Thoracic aorta (tissue), 2 donors: ENCODE measurements at regions not wholly inside any gene's neighbourhood (a gene's known extent, or its start where the extent isn't known, plus 50 kb on each side); places are given as distances from the start of the nearest gene placed in this dataset.

ENCODE experiments used
- ATAC-seq: fragments of 150-250 bp; one replicate; pipeline ENCODE4 v1.8.0; 2017; ENCODE audit warnings: low read depth; ENCODE audit not compliant: insufficient number of reproducible peaks, low FRiP score
- DNase-seq: peaks from one replicate; pipeline ENCODE4 v3.0.0-alpha.2; 2020; ENCODE audit warnings: low spot score
- H3K27ac ChIP-seq, 2 donors: fragments of 200-600 bp; sonication (generic); 1 replicate in 1 of 2; 2 replicates in 1 of 2; pipeline ENCODE4 v1.5.1; 2016; ENCODE audit warnings: mild to moderate bottlenecking in 2 of 2, moderate library complexity in 2 of 2
- H3K27me3 ChIP-seq: fragments of 200-600 bp; sonication (generic); replicated peaks from 2 replicates; pipeline ENCODE4 v1.6.0; 2016; ENCODE audit warnings: mild to moderate bottlenecking; ENCODE audit not compliant: insufficient read depth
- H3K36me3 ChIP-seq: fragments of 200-600 bp; sonication (generic); one replicate; pipeline ENCODE4 v1.5.1; 2016
- H3K4me1 ChIP-seq, 2 donors: fragments of 200-600 bp; sonication (generic); 1 replicate in 1 of 2; 2 replicates in 1 of 2; pipeline versions ENCODE4 v1.5.1 to v1.6.0; 2016; ENCODE audit warnings: low read depth in 2 of 2, mild to moderate bottlenecking in 1 of 2; ENCODE audit not compliant: control insufficient read depth in 1 of 2
- H3K4me3 ChIP-seq: fragments of 200-600 bp; sonication (generic); 2 replicates; pipeline ENCODE4 v1.5.1; 2016; ENCODE audit warnings: mild to moderate bottlenecking
- H3K9me3 ChIP-seq: fragments of 200-600 bp; sonication (generic); 2 replicates; pipeline ENCODE4 v1.5.1; 2016
- CTCF ChIP-seq: fragments of 200-600 bp; sonication (generic); IDR thresholded peaks from one replicate; pipeline ENCODE4 v1.5.1; 2019; ENCODE audit warnings: antibody characterized with exemption

- Histone ChIP-seq H3K4me1 (peaks cover 0 to 3% of the 10 kb centered on the region in 2 donors), H3K36me3 (no peaks in the 10 kb centered on the region), H3K27me3 (no peaks in the 10 kb centered on the region), H3K27ac (no peak overlapping the region), H3K9me3 (no peaks in the 10 kb centered on the region), H3K4me3 (no peak overlapping the region)
- ATAC-seq (no peak), DNase-seq (no peak)
- TF ChIP-seq CTCF = no peak
Measured at GRCh38 chr13:99663908-99664307, 162.6 kb downstream of the TM9SF2 start.

- H3K4me1 ChIP-seq = peaks cover 0 to 5% of the 10 kb centered on the region in 2 donors
- H3K4me3 ChIP-seq = no peak overlapping the region
- no peak overlapping the region for H3K27ac ChIP-seq
- no peak for DNase-seq
- H3K9me3 ChIP-seq = no peaks in the 10 kb centered on the region
- no peak for ATAC-seq
- no peak for TF ChIP-seq CTCF
- no peaks in the 10 kb centered on the region for H3K36me3 ChIP-seq
- H3K27me3 ChIP-seq = no peaks in the 10 kb centered on the region
Measured at GRCh38 chr13:99663185-99663825, 162.0 kb downstream of the TM9SF2 start.

GRCh38 chr13:99662678-99663077 lies 161.4 kb downstream of the TM9SF2 start:
- Histone ChIP-seq H3K4me1 (peaks cover 0 to 11% of the 10 kb centered on the region in 2 donors), H3K36me3 (no peaks in the 10 kb centered on the region), H3K4me3 (no peak overlapping the region), H3K9me3 (no peaks in the 10 kb centered on the region), H3K27ac (no peak overlapping the region), H3K27me3 (no peaks in the 10 kb centered on the region)
- ATAC-seq (no peak), DNase-seq (no peak)
- no peak for TF ChIP-seq CTCF

GRCh38 chr13:99661791-99662190 lies 160.5 kb downstream of the TM9SF2 start:
- Histone ChIP-seq H3K4me3 (no peak overlapping the region), H3K27ac (no peak overlapping the region), H3K4me1 (peaks cover 0 to 13% of the 10 kb centered on the region in 2 donors), H3K36me3 (no peaks in the 10 kb centered on the region), H3K9me3 (no peaks in the 10 kb centered on the region), H3K27me3 (no peaks in the 10 kb centered on the region)
- no peak for TF ChIP-seq CTCF
- ATAC-seq (no peak), DNase-seq (no peak)

GRCh38 chr13:99659866-99660554 lies 158.7 kb downstream of the TM9SF2 start:
- Histone ChIP-seq H3K36me3 (no peaks in the 10 kb centered on the region), H3K4me1 (peaks cover 0 to 13% of the 10 kb centered on the region in 2 donors), H3K9me3 (no peaks in the 10 kb centered on the region), H3K4me3 (no peak overlapping the region), H3K27ac (no peak overlapping the region), H3K27me3 (no peaks in the 10 kb centered on the region)
- DNase-seq = no peak
- no peak for TF ChIP-seq CTCF
- no peak for ATAC-seq
